ENCODE measurements at regions not wholly inside any gene's neighbourhood (a gene's known extent, or its start where the extent isn't known, plus 50 kb on each side); places are given as distances from the start of the nearest gene placed in this dataset.

DNA sequence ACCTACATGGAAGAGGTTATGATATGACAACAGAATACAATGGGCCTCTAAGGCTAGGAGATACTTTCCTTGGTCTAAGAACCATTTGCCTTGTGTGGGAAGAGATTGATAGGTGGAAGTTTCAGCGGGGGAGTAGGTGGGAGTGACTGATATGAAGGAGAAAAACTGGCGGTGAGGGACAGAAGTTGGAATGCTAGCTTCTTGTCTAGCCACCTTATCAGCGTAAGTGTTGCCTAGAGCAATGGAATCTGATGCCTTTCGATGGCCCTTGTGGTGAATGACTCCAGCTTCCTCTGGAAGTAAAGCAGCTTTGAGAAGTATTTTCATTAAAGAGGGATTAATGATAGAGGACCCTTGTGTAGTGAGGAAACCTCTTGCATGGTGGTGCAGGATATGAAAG lies 121.3 kb upstream of the GULP1 start:
- TF ChIP-seq POLR2A (IDR thresholded peaks at IDR 0.05) (no peak), POLR2AphosphoS5 (IDR thresholded peaks at IDR 0.05) (no peak)
- TF ChIP-seq, protein P1, sequence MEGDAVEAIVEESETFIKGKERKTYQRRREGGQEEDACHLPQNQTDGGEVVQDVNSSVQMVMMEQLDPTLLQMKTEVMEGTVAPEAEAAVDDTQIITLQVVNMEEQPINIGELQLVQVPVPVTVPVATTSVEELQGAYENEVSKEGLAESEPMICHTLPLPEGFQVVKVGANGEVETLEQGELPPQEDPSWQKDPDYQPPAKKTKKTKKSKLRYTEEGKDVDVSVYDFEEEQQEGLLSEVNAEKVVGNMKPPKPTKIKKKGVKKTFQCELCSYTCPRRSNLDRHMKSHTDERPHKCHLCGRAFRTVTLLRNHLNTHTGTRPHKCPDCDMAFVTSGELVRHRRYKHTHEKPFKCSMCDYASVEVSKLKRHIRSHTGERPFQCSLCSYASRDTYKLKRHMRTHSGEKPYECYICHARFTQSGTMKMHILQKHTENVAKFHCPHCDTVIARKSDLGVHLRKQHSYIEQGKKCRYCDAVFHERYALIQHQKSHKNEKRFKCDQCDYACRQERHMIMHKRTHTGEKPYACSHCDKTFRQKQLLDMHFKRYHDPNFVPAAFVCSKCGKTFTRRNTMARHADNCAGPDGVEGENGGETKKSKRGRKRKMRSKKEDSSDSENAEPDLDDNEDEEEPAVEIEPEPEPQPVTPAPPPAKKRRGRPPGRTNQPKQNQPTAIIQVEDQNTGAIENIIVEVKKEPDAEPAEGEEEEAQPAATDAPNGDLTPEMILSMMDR (IDR thresholded peaks at IDR 0.05), result no peak
- intact Hi-C loops (cut with DNase I), result no loop called here
- Histone ChIP-seq H3K36me3 (no peaks in the 10 kb centered on the region), H3K4me1 (replicated peaks) (no peaks in the 10 kb centered on the region), H3K27ac (no peak overlapping the region), H3K27me3 (replicated peaks; ENCODE audit: insufficient read depth) (no peaks in the 10 kb centered on the region), H3K4me3 (no peak overlapping the region), H3K9me3 (no peaks in the 10 kb centered on the region)
- DNase-seq (ENCODE audit: low spot score), result no peak
- 93% methylated on average over 4 of the region's 4 CpGs for WGBS

DNA sequence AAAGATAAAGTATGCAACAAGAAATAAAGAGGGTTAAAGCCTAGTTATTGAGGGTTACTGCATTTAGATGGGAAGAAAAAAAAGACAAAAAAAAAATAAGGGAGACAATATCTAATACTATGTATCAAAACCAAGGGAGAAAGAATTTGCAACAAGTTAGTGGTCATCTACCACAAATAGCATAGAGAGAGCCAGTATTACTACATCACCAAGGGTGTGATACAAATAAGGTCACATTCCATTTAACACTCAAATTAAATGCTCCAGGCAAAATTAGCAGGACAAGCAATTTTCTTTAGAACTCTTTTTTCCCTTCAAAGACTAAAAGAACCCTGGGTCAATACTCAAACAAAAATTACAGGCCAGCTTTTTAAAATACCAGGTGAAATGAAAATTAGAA lies 115.1 kb upstream of the GULP1 start:
- Histone ChIP-seq H3K36me3 (no peaks in the 10 kb centered on the region), H3K4me1 (replicated peaks) (no peaks in the 10 kb centered on the region), H3K27ac (no peak overlapping the region), H3K9me3 (no peaks in the 10 kb centered on the region), H3K4me3 (no peak overlapping the region), H3K27me3 (replicated peaks; ENCODE audit: insufficient read depth) (no peaks in the 10 kb centered on the region)
- TF ChIP-seq POLR2AphosphoS5 (IDR thresholded peaks at IDR 0.05), result no peak
- TF ChIP-seq POLR2A (IDR thresholded peaks at IDR 0.05), result no peak
- TF ChIP-seq, protein P1 (IDR thresholded peaks at IDR 0.05), result no peak
- intact Hi-C loops (cut with DNase I), result no loop called here
- no peak for DNase-seq (ENCODE audit: low spot score)

DNA sequence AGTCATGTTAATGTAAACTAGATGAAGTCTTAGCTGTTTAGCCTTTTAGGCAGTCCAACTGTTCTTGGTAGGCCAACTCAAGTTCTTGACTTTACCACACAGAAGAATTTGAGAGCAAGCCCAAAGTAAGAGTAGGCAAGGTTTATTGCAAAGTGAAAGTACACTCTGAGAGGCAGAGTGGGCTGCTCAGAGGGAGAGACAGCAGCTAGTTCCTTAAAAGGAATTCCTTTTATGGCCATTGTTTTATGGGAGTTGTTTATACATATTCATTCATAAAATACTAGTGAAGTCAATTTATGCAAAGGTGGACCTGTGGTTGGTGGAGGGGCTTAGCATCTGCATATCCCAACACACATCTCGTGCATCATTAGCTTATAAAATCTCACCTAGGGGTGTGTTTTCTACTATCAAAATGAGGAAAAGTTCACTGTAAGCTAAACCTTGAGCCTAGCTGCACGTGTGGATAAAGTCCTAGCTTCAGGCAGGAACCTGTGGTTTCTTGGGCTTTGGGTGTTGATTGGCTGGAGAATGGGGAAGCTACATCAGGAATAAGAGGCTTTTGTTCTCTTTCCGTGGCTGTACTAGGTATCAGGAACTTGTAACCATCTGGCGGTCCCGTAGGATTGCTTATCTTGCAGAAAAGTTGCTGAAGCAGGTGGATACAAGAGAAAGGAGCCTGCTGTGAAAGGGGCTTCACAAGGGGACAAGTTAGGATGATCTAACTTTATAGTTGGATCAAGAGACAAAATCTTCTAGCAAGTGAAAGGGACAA lies 110.4 kb upstream of the GULP1 start:
- WGBS, result 59% methylated on average over 5 of the region's 5 CpGs
- DNase-seq (ENCODE audit: low spot score), result no peak

DNA sequence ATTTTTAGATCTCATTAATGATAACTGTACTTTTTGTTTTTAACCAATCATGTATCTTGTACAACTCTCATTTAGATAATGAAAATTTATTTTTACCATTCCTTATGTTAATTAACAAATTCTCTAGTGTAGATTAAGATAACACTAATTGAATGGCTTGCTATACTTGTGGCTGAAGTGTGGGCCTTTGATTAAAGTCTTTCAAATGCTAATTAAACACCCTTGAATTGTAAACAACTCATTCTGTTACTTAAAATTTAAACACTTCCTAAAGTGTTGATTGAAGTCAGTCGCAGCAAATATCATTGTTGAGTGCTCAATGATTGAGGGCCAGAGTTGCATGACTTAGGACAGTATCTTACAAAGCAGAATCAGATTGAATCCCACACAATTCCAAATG lies 109.8 kb upstream of the GULP1 start:
- no peak for DNase-seq (ENCODE audit: low spot score)
- TF ChIP-seq POLR2AphosphoS5 (IDR thresholded peaks at IDR 0.05) (no peak), POLR2A (IDR thresholded peaks at IDR 0.05) (no peak)
- TF ChIP-seq, protein P1 (IDR thresholded peaks at IDR 0.05), result no peak
- no peak overlapping the region for H3K4me3 ChIP-seq
- no peaks in the 10 kb centered on the region for H3K9me3 ChIP-seq
- intact Hi-C loops (cut with DNase I), result no loop called here
- H3K27ac ChIP-seq, result no peak overlapping the region
- no peaks in the 10 kb centered on the region for H3K27me3 ChIP-seq (replicated peaks; ENCODE audit: insufficient read depth)
- H3K4me1 ChIP-seq (replicated peaks), result no peaks in the 10 kb centered on the region
- no peaks in the 10 kb centered on the region for H3K36me3 ChIP-seq
- 80% methylated on average over 1 of the region's 1 CpG for WGBS

More for the DNA sequence above, 110.4 kb upstream of the GULP1 start:
- Histone ChIP-seq H3K9me3 (no peaks in the 10 kb centered on the region), H3K27me3 (replicated peaks; ENCODE audit: insufficient read depth) (no peaks in the 10 kb centered on the region), H3K27ac (no peak overlapping the region), H3K36me3 (no peaks in the 10 kb centered on the region), H3K4me1 (replicated peaks) (no peaks in the 10 kb centered on the region), H3K4me3 (no peak overlapping the region)
- TF ChIP-seq, protein P1 (IDR thresholded peaks at IDR 0.05), result no peak
- no peak for TF ChIP-seq POLR2AphosphoS5 (IDR thresholded peaks at IDR 0.05)
- TF ChIP-seq POLR2A (IDR thresholded peaks at IDR 0.05), result no peak
- intact Hi-C loops (cut with DNase I), result no loop called here

DNA sequence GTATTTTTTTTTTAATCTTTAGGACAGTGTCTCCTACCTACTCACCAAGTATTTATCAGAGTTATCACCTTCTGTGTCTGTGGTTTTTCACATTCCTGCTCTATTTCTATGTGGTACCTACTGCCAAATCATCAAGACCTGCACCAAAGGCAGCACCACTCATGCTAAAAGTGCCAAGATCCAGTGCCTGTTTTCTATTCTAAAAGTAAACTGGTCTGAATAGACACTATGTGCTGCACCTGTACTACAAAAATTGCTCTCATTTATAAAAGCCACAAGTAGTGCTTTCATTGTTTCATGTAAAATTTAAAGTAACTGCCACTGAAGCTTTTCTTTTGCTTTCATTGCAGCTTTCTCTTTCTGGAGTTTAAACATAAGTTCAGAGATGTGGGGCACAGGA lies 103.9 kb upstream of the GULP1 start:
- Histone ChIP-seq H3K9me3 (no peaks in the 10 kb centered on the region), H3K36me3 (no peaks in the 10 kb centered on the region), H3K27ac (no peak overlapping the region), H3K4me1 (replicated peaks) (no peaks in the 10 kb centered on the region), H3K4me3 (no peak overlapping the region), H3K27me3 (replicated peaks; ENCODE audit: insufficient read depth) (no peaks in the 10 kb centered on the region)
- DNase-seq (ENCODE audit: low spot score), result no peak
- TF ChIP-seq, protein P1 (IDR thresholded peaks at IDR 0.05), result no peak
- no peak for TF ChIP-seq POLR2AphosphoS5 (IDR thresholded peaks at IDR 0.05)
- intact Hi-C loops (cut with DNase I), result no loop called here
